ENCODE measurements at regions not wholly inside any gene's neighbourhood (a gene's known extent, or its start where the extent isn't known, plus 50 kb on each side); places are given as distances from the start of the nearest gene placed in this dataset.
"Not testable (repeated sequence)": the region's sequence is repeated elsewhere in the genome, so short reads cannot be mapped to it uniquely, and the experiment has no call there.

- in situ Hi-C loops (cut with HindIII; ENCODE audit: low pct_unique_long_range_greater_than_20kb, low sequenced_read_pairs): no loop called here
- DNase-seq (ENCODE audit: low read depth, low spot score): peak; percentile 48
These were observed 277.0 kb upstream of the BRINP3 start for GRCh38 chr1:190754666-190755065.

DNA sequence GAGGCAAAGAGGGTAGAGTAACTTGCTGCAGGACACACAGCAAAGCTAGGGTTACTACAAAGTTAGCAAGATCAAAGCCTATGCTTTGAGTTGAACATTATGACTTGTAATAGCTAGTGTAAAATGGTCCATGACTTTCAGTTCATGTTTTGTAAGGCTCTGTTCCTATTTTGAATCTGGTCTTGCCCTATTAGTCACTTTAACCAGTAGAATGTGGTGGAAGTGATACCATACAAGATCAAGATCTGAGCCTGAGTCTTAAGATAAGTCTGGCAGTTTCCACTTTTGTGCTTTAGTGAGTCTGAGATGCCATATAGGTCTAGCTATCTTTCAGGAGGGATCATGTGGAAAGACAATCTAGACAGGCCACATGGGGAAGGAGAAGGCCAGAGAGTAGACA is 282.1 kb upstream of the BRINP3 start:
- in situ Hi-C loops (cut with HindIII; ENCODE audit: low pct_unique_long_range_greater_than_20kb, low sequenced_read_pairs): no loop called here
- no peak for DNase-seq (ENCODE audit: low read depth, low spot score)

GRCh38 chr1:190762325-190762724 is 284.7 kb upstream of the BRINP3 start:
- in situ Hi-C loops (cut with HindIII; ENCODE audit: low pct_unique_long_range_greater_than_20kb, low sequenced_read_pairs): no loop called here
- no peak for DNase-seq (ENCODE audit: low read depth, low spot score)

GRCh38 chr1:190792873-190793272 is 315.2 kb upstream of the BRINP3 start:
- DNase-seq (ENCODE audit: low read depth, low spot score): no peak
- in situ Hi-C loops (cut with HindIII; ENCODE audit: low pct_unique_long_range_greater_than_20kb, low sequenced_read_pairs): no loop called here

DNA sequence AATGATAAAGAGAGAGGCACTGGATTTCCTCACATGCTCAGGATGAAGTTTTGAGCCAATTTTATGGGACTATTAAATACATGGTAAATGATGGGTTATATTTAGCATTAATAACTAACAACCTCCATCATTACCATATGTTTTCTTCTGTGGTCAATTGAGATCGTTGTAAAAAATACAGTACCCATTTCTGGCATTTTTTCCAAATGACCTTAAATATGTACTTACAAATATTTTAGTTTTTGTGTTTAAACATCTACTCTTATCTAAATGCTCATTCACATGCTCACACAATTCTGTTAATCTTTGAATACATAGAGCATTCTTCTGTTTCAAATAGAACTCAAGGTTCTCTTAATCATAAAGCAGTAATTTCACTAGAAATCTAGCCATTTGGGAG is 330.0 kb upstream of the BRINP3 start:
- in situ Hi-C loops (cut with HindIII; ENCODE audit: low pct_unique_long_range_greater_than_20kb, low sequenced_read_pairs): no loop called here
- no peak for DNase-seq (ENCODE audit: low read depth, low spot score)

DNA sequence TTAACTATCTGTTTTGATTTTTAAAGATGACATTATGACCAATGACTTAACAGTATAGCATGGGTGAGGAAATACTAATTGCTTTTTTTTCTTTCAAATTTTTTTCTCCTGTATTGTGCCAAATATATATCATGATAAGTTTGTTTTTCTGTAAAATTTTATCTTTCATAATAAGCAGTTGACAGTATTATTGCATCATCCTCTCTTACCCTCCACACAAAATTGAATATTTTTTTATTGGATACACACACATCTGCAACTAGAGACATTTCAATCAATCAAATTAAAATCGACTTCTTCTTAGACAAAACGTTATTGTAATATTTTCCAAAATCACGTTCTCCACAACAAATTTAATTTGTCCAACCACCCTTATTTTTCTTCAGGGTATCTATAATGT is 330.4 kb upstream of the BRINP3 start:
- DNase-seq (ENCODE audit: low read depth, low spot score): no peak
- in situ Hi-C loops (cut with HindIII; ENCODE audit: low pct_unique_long_range_greater_than_20kb, low sequenced_read_pairs): no loop called here

DNA sequence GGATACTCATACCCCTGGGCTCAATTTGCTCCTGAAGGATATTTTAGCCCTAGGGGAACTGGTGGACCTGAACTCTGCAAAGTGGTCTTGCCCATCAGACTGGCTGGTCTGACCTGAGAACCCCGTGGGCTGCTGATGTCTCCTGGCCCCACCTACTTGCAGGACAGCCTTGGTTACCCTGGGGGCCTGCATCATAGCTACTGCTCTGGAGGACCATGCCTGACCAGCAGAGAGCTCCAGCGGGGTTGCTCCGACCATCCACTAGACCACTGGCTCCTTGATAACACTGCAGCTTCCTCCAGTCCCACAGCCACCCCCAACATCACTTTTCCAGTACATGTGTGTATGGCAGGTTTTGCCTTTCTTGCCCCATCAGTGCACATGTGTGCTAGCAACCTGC is 331.6 kb upstream of the BRINP3 start:
- in situ Hi-C loops (cut with HindIII; ENCODE audit: low pct_unique_long_range_greater_than_20kb, low sequenced_read_pairs): no loop called here
- no peak for DNase-seq (ENCODE audit: low read depth, low spot score)

DNA sequence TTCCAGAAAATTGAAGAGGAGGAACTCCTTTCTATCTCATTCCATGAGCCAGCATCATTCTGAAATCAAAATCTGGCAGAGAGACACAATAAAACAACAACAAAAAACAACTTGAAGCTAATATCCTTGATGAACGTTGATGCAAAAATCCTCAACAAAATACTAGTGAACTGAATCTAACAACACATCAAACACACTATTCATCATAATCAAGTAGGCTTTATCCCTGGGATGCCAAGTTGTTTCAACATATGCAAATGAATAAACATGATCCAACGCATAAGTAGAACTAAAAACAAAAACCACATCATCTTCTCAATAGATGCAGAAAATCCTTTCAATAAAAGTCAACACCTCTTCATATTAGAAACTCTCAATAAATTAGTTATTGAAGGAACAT is 335.3 kb upstream of the BRINP3 start:
- in situ Hi-C loops (cut with HindIII; ENCODE audit: low pct_unique_long_range_greater_than_20kb, low sequenced_read_pairs): no loop called here
- DNase-seq (ENCODE audit: low read depth, low spot score): no peak

GRCh38 chr1:190832511-190832910 is 354.8 kb upstream of the BRINP3 start:
- no peak for DNase-seq (ENCODE audit: low read depth, low spot score)
- in situ Hi-C loops (cut with HindIII; ENCODE audit: low pct_unique_long_range_greater_than_20kb, low sequenced_read_pairs): no loop called here

- in situ Hi-C loops (cut with HindIII; ENCODE audit: low pct_unique_long_range_greater_than_20kb, low sequenced_read_pairs): no loop called here
- no peak for DNase-seq (ENCODE audit: low read depth, low spot score)
These were observed 358.0 kb upstream of the BRINP3 start for GRCh38 chr1:190835658-190836057.

DNA sequence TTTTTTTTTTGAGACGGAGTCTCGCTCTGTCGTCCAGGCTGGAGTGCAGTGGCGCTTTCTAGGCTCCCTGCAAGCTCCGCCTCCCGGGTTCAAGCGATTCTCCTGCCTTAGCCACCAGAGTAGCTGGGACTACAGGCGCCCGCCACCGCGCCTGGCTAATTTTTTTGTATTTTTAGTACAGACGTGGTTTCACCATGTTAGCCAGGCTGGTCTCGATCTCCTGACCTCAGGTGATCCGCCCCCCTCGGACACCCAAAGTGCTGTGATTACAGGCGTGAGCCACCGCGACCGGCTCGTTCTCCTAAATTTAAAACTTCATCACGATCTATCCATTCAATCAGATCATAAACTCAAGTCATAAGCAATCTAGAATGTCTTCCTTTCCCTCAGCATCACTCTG is 359.5 kb upstream of the BRINP3 start:
- DNase-seq (ENCODE audit: low read depth, low spot score); in situ Hi-C loops (cut with HindIII; ENCODE audit: low pct_unique_long_range_greater_than_20kb, low sequenced_read_pairs): not testable (repeated sequence)

GRCh38 chr1:190837888-190838287 is 360.2 kb upstream of the BRINP3 start:
- in situ Hi-C loops (cut with HindIII; ENCODE audit: low pct_unique_long_range_greater_than_20kb, low sequenced_read_pairs): no loop called here
- DNase-seq (ENCODE audit: low read depth, low spot score): no peak

DNA sequence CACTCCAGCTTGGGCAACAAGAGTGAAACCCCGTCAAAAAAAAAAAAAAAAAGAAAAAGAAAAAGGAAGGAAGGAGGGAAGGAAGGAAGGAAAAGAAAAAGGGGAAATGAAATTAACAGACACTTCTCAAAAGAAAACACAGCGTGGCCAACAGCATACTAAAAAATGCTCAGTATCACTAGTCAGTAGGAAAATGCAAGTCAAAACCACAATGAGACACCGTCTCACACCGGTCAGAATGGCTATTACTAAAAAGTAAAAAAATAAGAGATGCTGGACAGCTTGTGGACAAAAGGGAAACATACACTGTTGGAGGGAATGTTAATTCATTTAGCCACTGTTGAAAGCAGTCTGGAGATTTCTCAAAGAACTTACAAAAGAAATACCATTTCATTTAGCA is 369.5 kb upstream of the BRINP3 start:
- in situ Hi-C loops (cut with HindIII; ENCODE audit: low pct_unique_long_range_greater_than_20kb, low sequenced_read_pairs): no loop called here
- no peak for DNase-seq (ENCODE audit: low read depth, low spot score)

- in situ Hi-C loops (cut with HindIII; ENCODE audit: low pct_unique_long_range_greater_than_20kb, low sequenced_read_pairs): no loop called here
- no peak for DNase-seq (ENCODE audit: low read depth, low spot score)
These were observed 371.7 kb upstream of the BRINP3 start for GRCh38 chr1:190849346-190849745.

DNA sequence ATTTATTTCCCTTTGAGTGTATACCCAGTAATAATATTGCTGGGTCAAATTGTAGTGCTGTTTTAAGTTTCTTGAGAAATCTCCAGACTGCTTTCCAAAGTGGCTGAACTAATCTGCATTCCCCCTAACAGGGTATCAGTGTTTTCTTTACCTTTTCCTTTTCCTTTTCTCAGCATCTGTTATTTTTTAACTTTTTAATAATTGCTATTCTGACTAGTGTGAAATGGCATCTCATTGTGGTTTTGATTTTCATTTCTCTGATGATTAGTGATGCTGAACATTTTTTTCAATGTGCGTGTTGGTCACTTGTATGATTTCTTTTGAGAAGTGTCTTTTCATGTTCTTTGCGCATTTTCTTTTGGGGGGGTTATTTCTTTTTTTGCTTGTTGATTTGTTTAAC is 374.9 kb upstream of the BRINP3 start:
- in situ Hi-C loops (cut with HindIII; ENCODE audit: low pct_unique_long_range_greater_than_20kb, low sequenced_read_pairs): no loop called here
- no peak for DNase-seq (ENCODE audit: low read depth, low spot score)

- DNase-seq (ENCODE audit: low read depth, low spot score): no peak
- in situ Hi-C loops (cut with HindIII; ENCODE audit: low pct_unique_long_range_greater_than_20kb, low sequenced_read_pairs): no loop called here
These were observed 380.5 kb upstream of the BRINP3 start for GRCh38 chr1:190858140-190858539.

GRCh38 chr1:190864013-190864641 is 386.5 kb upstream of the BRINP3 start:
- in situ Hi-C loops (cut with HindIII; ENCODE audit: low pct_unique_long_range_greater_than_20kb, low sequenced_read_pairs): no loop called here

DNA sequence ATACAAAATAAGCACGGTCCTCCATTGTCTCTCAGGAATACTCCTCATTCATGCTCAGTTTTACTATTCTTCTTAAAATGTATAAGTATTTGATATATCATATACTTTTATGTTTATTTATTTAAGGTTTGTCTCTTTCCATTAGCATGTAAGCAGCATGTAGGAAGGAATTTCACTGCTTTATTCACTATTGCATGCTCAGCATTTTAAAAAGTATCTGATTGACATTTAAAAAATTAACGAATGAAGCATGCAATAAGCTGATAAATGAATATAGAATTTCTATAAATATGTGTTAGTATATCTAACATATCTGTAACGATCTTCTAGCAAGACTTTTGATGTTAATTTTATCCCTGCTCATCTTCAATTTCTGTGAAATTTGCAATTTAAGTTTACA is 402.7 kb upstream of the BRINP3 start:
- no peak for DNase-seq (ENCODE audit: low read depth, low spot score)
- in situ Hi-C loops (cut with HindIII; ENCODE audit: low pct_unique_long_range_greater_than_20kb, low sequenced_read_pairs): no loop called here

More at GRCh38 chr1:190864013-190864641, 386.5 kb upstream of the BRINP3 start:
- DNase-seq (ENCODE audit: low read depth, low spot score): no peak

DNA sequence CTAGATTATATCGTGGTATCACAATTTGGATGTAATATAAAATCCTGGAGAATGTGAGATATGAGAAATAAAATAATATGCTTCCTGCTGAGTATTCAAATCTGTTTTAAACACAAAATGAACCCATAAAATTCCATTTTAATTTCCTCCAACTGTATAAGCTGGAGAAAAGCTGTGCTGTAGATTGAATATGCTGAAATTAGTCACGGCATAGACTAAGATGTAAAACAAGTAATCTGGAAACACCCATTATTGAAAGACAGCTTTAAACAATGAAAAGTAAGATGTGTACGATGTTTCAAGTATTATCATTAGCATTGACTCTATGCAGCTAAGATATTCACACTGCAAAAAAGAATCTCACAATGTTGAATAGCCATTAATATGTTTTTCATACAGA is 403.4 kb upstream of the BRINP3 start:
- in situ Hi-C loops (cut with HindIII; ENCODE audit: low pct_unique_long_range_greater_than_20kb, low sequenced_read_pairs): no loop called here
- no peak for DNase-seq (ENCODE audit: low read depth, low spot score)

GRCh38 chr1:190897233-190897632 is 419.6 kb upstream of the BRINP3 start:
- no peak for DNase-seq (ENCODE audit: low read depth, low spot score)
- in situ Hi-C loops (cut with HindIII; ENCODE audit: low pct_unique_long_range_greater_than_20kb, low sequenced_read_pairs): no loop called here

Measured in SK-MEL-5 (cell line).